A549 (cell line): ENCODE measurements at regions not wholly inside any gene's neighbourhood (a gene's known extent, or its start where the extent isn't known, plus 50 kb on each side); places are given as distances from the start of the nearest gene placed in this dataset.
A peak's percentile ranks its signal among the peaks of the same experiment; 100 is the strongest.

ENCODE experiments used
- ATAC-seq, 2 experiments: fragments of 200-7000 bp in 1 of 2; fragments of >200 bp in 1 of 2; cut with Nextera tagmentation in 1 of 2; cut with Tn5 transposase in 1 of 2; 3 replicates each; pipeline versions ENCODE4 v1.8.0 to v1.9.1; 2018 to 2020; ENCODE audit warnings: mild to moderate bottlenecking in 1 of 2, moderate library complexity in 1 of 2
- CTCF ChIA-PET: fragments of 300-600 bp; sonication (Branson Sonifier 250); formaldehyde crosslinking; extraction: SDS; loops from one replicate; lab custom pipeline; 2021; ENCODE audit warnings: antibody characterized with exemption, inconsistent platforms; lab: Yijun Ruan, JAX
- POLR2A ChIA-PET: fragments of 350-600 bp; formaldehyde crosslinking; extraction: SDS; loops from one replicate; lab custom pipeline; 2021; ENCODE audit warnings: antibody characterized with exemption, inconsistent platforms; lab: Yijun Ruan, JAX
- DNase-seq, 2 experiments: peaks; one replicate each; pipeline versions ENCODE4 v3.0.0 to v3.0.0-alpha.2; 2011 to 2016; ENCODE audit warnings: low read depth in 1 of 2, low spot score in 1 of 2
- FAIRE-seq: peaks from 2 replicates; lab custom pipeline; 2011; peaks lifted over from hg19 to GRCh38; lab: Jason Lieb, UNC
- H3K27ac ChIP-seq, 2 experiments: fragments of >200 bp; sonication (Bioruptor Twin); formaldehyde crosslinking; 3 replicates each; pipeline ENCODE4 v1.5.1; 2016 to 2017
- H3K4me1 ChIP-seq: fragments of >200 bp; sonication (Bioruptor Twin); formaldehyde crosslinking; 3 replicates; pipeline ENCODE4 v1.6.1; 2016
- H3K4me2 ChIP-seq: fragments of >200 bp; sonication (Bioruptor Twin); formaldehyde crosslinking; 3 replicates; pipeline ENCODE4 v1.6.1; 2016
- H3K4me3 ChIP-seq: fragments of >200 bp; sonication (Bioruptor Twin); formaldehyde crosslinking; 3 replicates; pipeline ENCODE4 v1.5.1; 2016
- H3K9me3 ChIP-seq: fragments of >200 bp; sonication (Bioruptor Twin); formaldehyde crosslinking; 3 replicates; pipeline ENCODE4 v1.6.1; 2016
- ATOH8 ChIP-seq: fragments of 250-450 bp; sonication (Bioruptor Pico); IDR thresholded peaks from 2 replicates; pipeline ENCODE4 v1.5.0; 2020; ENCODE audit warnings: low read depth, mild to moderate bottlenecking, moderate library complexity
- EHF ChIP-seq: fragments of 250-450 bp; sonication (Bioruptor Pico); IDR thresholded peaks from 2 replicates; pipeline ENCODE4 v1.5.0; 2020; ENCODE audit warnings: mild to moderate bottlenecking
- FOSB ChIP-seq: fragments of 250-450 bp; sonication (Bioruptor Pico); IDR thresholded peaks from 2 replicates; pipeline ENCODE4 v1.5.0; 2020; ENCODE audit warnings: mild to moderate bottlenecking, moderate library complexity
- HDAC2 ChIP-seq: fragments of 200-600 bp; sonication (generic); IDR thresholded peaks from 2 replicates; pipeline ENCODE4 v1.6.1; 2016
- HES2 ChIP-seq: fragments of >200 bp; sonication (Bioruptor Twin); formaldehyde crosslinking; IDR thresholded peaks from 2 replicates; pipeline ENCODE4 v1.6.1; 2016
- HEYL ChIP-seq: fragments of 250-450 bp; sonication (Bioruptor Pico); IDR thresholded peaks from 2 replicates; pipeline ENCODE4 v1.8.0; 2021; ENCODE audit warnings: mild to moderate bottlenecking, moderate library complexity
- HOXA7 ChIP-seq: fragments of 250-450 bp; sonication (Bioruptor Pico); IDR thresholded peaks from 2 replicates; pipeline ENCODE4 v1.5.0; 2020; ENCODE audit warnings: mild to moderate bottlenecking, moderate library complexity
- HOXB5 ChIP-seq: fragments of 250-450 bp; sonication (Bioruptor Pico); IDR thresholded peaks from 2 replicates; pipeline ENCODE4 v1.5.0; 2020; ENCODE audit warnings: mild to moderate bottlenecking, moderate library complexity
- JUN ChIP-seq, 2 experiments: fragments of >200 bp; sonication (Bioruptor Twin); formaldehyde crosslinking; IDR thresholded peaks; 2 replicates in 1 of 2; 3 replicates in 1 of 2; pipeline ENCODE4 v1.6.1; 2016 to 2017
- JUNB ChIP-seq: fragments of >200 bp; sonication (Bioruptor Twin); formaldehyde crosslinking; IDR thresholded peaks from 2 replicates; pipeline ENCODE4 v1.6.1; 2016
- MYC ChIP-seq: IDR thresholded peaks from 2 replicates; pipeline ENCODE4 v1.6.1; 2012; ENCODE audit warnings: mild to moderate bottlenecking, inconsistent platforms, low read length, improper control_type of control experiment, borderline replicate concordance
- NPAS2 ChIP-seq: fragments of 250-450 bp; sonication (Bioruptor Pico); IDR thresholded peaks from 2 replicates; pipeline ENCODE4 v1.8.0; 2022; ENCODE audit warnings: mild to moderate bottlenecking, moderate library complexity, borderline replicate concordance
- NR3C1 ChIP-seq: fragments of >200 bp; sonication (Bioruptor Twin); formaldehyde crosslinking; IDR thresholded peaks from 3 replicates; pipeline ENCODE4 v1.6.1; 2017
- PBX3 ChIP-seq: IDR thresholded peaks from 2 replicates; pipeline ENCODE4 v1.6.1; 2012
- PHF8 ChIP-seq: fragments of 200-600 bp; sonication (generic); IDR thresholded peaks from 2 replicates; pipeline ENCODE4 v1.6.1; 2016; ENCODE audit warnings: low read depth, mild to moderate bottlenecking, antibody characterized with exemption, moderate library complexity, borderline replicate concordance
- POLR2AphosphoS2 ChIP-seq: conservative IDR thresholded peaks from 2 replicates; pipeline ENCODE4 v1.6.1; 2012; ENCODE audit warnings: low read length, improper control_type of control experiment, inconsistent platforms
- RARB ChIP-seq: fragments of 250-450 bp; sonication (Bioruptor Pico); IDR thresholded peaks from 2 replicates; pipeline ENCODE4 v1.8.0; 2021; ENCODE audit warnings: mild to moderate bottlenecking, moderate library complexity
- RCOR1 ChIP-seq: fragments of 150-350 bp; IDR thresholded peaks from 2 replicates; pipeline ENCODE4 v1.6.1; 2014; ENCODE audit warnings: antibody characterized with exemption, low read length, low read depth
- TFCP2L1 ChIP-seq: fragments of 250-450 bp; sonication (Bioruptor Pico); IDR thresholded peaks from 2 replicates; pipeline ENCODE4 v1.5.0; 2021; ENCODE audit warnings: mild to moderate bottlenecking
- TP53 ChIP-seq: fragments of 250-450 bp; sonication (Bioruptor Pico); IDR thresholded peaks from 2 replicates; pipeline ENCODE4 v1.5.0; 2021; ENCODE audit warnings: mild to moderate bottlenecking, moderate library complexity
- WGBS: methylation state at CpG from one replicate; pipeline ENCODE4 v1.1.6; 2017; ENCODE audit errors: missing lambda C conversion rate; 5-methylcytosine and 5-hydroxymethylcytosine counted together

- no peak overlapping the region for H3K4me2 ChIP-seq
- POLR2A ChIA-PET: no interaction called here
These were observed 122.8 kb upstream of the PTPN1 start for GRCh38 chr20:50387218-50387995.

DNA sequence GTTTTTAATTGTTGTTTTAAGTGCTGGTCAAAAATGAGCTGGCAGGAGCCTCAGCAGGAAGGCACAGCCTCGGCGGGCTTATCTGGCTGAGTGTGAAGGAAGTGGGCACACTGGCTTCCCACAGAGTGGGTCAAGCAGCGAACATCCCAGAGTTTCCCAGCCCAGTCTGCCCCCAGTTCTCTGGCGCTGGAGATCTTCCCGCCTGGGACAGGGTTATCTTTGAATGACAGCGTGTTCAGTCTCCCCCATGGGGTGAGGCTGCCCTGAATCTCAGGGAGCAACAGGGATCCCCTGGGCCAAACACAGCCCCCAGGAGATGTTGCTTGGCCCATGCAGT lies 122.2 kb upstream of the PTPN1 start:
- Histone ChIP-seq H3K9me3 (no peaks in the 10 kb centered on the region), H3K4me3 (no peak overlapping the region), H3K4me1 (peaks cover 49% of the 10 kb centered on the region), H3K4me2 (no peak overlapping the region), H3K27ac (peak overlapping the region; percentile 64 to 78; a peak in 5 of 6 replicates)
- FAIRE-seq (no peak), DNase-seq (no peak), ATAC-seq (no peak)
- WGBS: 88% methylated on average over 6 of the region's 6 CpGs
- TF ChIP-seq FOSB (CRISPR knock-in tag) (no peak), JUN (IDR thresholded peaks at IDR 0.05) (no peak), HOXB5 (no peak), JUNB (no peak), HDAC2 (no peak), NPAS2 (CRISPR knock-in tag) (no peak), RARB (CRISPR knock-in tag) (no peak), NR3C1 (no peak), HES2 (no peak), PBX3 (no peak), HEYL (CRISPR knock-in tag) (no peak)
- ChIA-PET POLR2A (no interaction called here), CTCF (interaction anchor here (1.7 kb wide), 1 partner anchor 12 kb away, joined by 4 read pairs; no protein-coding TSS in a partner anchor)

More at GRCh38 chr20:50387218-50387995, 122.8 kb upstream of the PTPN1 start:
- 85% methylated on average over 21 of the region's 21 CpGs for WGBS
- DNase-seq (no peak), FAIRE-seq (no peak), ATAC-seq (no peak)
- H3K9me3 ChIP-seq: no peaks in the 10 kb centered on the region
- H3K4me1 ChIP-seq: peaks cover 50% of the 10 kb centered on the region
- peak overlapping the region; percentile 64 to 78; a peak in 5 of 6 replicates for H3K27ac ChIP-seq
- H3K4me3 ChIP-seq: no peak overlapping the region
- CTCF ChIA-PET: interaction anchor here (1.7 to 1.8 kb wide), 2 partner anchors 13 to 73 kb away, joined by 3 to 4 read pairs; no protein-coding TSS in a partner anchor
- no peak for TF ChIP-seq ATOH8 (CRISPR knock-in tag)
- TF ChIP-seq POLR2AphosphoS2: no peak
- TF ChIP-seq HOXA7 (CRISPR knock-in tag): no peak
- no peak for TF ChIP-seq RCOR1
- TF ChIP-seq NPAS2 (CRISPR knock-in tag): no peak
- TF ChIP-seq TP53 (CRISPR knock-in tag): no peak
- no peak for TF ChIP-seq MYC
- no peak for TF ChIP-seq EHF (CRISPR knock-in tag)
- TF ChIP-seq PBX3: no peak
- TF ChIP-seq TFCP2L1: no peak
- TF ChIP-seq PHF8: no peak
